HepG2 (cell line): ENCODE measurements at regions not wholly inside any gene's neighbourhood (a gene's known extent, or its start where the extent isn't known, plus 50 kb on each side); places are given as distances from the start of the nearest gene placed in this dataset.

Source experiments
- ATAC-seq: fragments of 200-7000 bp; cut with Tn5 transposase; 3 replicates; pipeline ENCODE4 v1.9.1; 2020; ENCODE audit warnings: mild to moderate bottlenecking, moderate library complexity
- BruUV-seq: library from RNA; stranded (reverse); fragments of 400-500 nt; replicated peaks from 2 replicates; lab custom pipeline; 2021; lab: Mats Ljungman, UMichigan
- CTCF ChIA-PET: fragments of 300-600 bp; formaldehyde crosslinking; extraction: SDS; loops from one replicate; lab custom pipeline; 2021; ENCODE audit warnings: low total read pairs, inconsistent platforms, low intra/inter-chr PET ratio; lab: Yijun Ruan, JAX
- POLR2A ChIA-PET: fragments of 350-600 bp; sonication (Branson Sonifier 250); formaldehyde crosslinking; loops from one replicate; lab custom pipeline; 2020; ENCODE audit warnings: antibody characterized with exemption, inconsistent platforms; lab: Yijun Ruan, JAX
- DNase-seq: peaks from one replicate; pipeline ENCODE4 v3.0.0-alpha.2; 2015; ENCODE audit warnings: low spot score
- FAIRE-seq: peaks from 3 replicates; lab custom pipeline; 2011; peaks lifted over from hg19 to GRCh38; lab: Jason Lieb, UNC
- H2AFZ ChIP-seq: one replicate; pipeline ENCODE4 v1.6.1; 2011; ENCODE audit warnings: low read length, inconsistent platforms
- H3K27ac ChIP-seq: fragments of 300-600 bp; 3 replicates; pipeline ENCODE4 v1.8.0; 2011; ENCODE audit warnings: mixed run types, mild to moderate bottlenecking, mixed read lengths, low read length, inconsistent platforms; ENCODE audit not compliant: insufficient read depth; ENCODE audit errors: extremely low read length
- H3K27me3 ChIP-seq, 2 experiments: fragments of 200-600 bp in 1 of 2; 2 replicates in 1 of 2; 3 replicates in 1 of 2; pipeline versions ENCODE4 v1.6.0 to v1.8.0; 2011; ENCODE audit warnings: low read length in 2 of 2, mild to moderate bottlenecking in 2 of 2, moderate library complexity in 2 of 2, inconsistent platforms in 1 of 2; ENCODE audit not compliant: insufficient read depth in 2 of 2, control insufficient read depth in 1 of 2
- H3K36me3 ChIP-seq, 2 experiments: fragments of 200-600 bp in 1 of 2; replicated peaks in 1 of 2; 2 replicates in 1 of 2; 3 replicates in 1 of 2; pipeline versions ENCODE4 v1.5.1 to v1.8.0; 2011; ENCODE audit warnings: low read length in 2 of 2, inconsistent platforms in 1 of 2; ENCODE audit not compliant: insufficient read depth in 2 of 2, control insufficient read depth in 1 of 2
- H3K4me1 ChIP-seq: 2 replicates; pipeline ENCODE4 v1.5.1; 2012; ENCODE audit warnings: low read length, inconsistent platforms; ENCODE audit not compliant: insufficient read depth
- H3K4me2 ChIP-seq: 2 replicates; pipeline ENCODE4 v1.6.0; 2011; ENCODE audit warnings: low read depth, low read length, inconsistent platforms
- H3K4me3 ChIP-seq, 3 experiments: fragments of 200-600 bp in 1 of 3; sonication (generic), shearing (Covaris generic) in 1 of 3; replicated peaks in 1 of 3; 2 replicates each; pipeline ENCODE4 v1.5.1; 2011 to 2016; ENCODE audit warnings: low read length in 3 of 3, inconsistent platforms in 2 of 3, low read depth in 2 of 3, mild to moderate bottlenecking in 2 of 3, control low read depth in 1 of 3, mixed read lengths in 1 of 3; ENCODE audit not compliant: insufficient read depth in 1 of 3
- H3K79me2 ChIP-seq: one replicate; pipeline ENCODE4 v1.6.1; 2011; ENCODE audit warnings: low read length, inconsistent platforms; ENCODE audit not compliant: insufficient read depth
- H3K9ac ChIP-seq: 2 replicates; pipeline ENCODE4 v1.6.0; 2011; ENCODE audit warnings: mild to moderate bottlenecking, low read depth, low read length, inconsistent platforms; ENCODE audit not compliant: insufficient read depth
- H3K9me3 ChIP-seq: 2 replicates; pipeline ENCODE4 v1.5.1; 2012; ENCODE audit warnings: mild to moderate bottlenecking, low read length
- H4K20me1 ChIP-seq: 2 replicates; pipeline ENCODE4 v1.6.0; 2011; ENCODE audit warnings: inconsistent platforms, mild to moderate bottlenecking, low read length, moderate library complexity; ENCODE audit not compliant: insufficient read depth
- BRD4 ChIP-seq: sonication (generic); formaldehyde crosslinking; IDR thresholded peaks from 2 replicates; pipeline ENCODE4 v1.4.0; 2020; ENCODE audit warnings: missing genetic modification reagents
- EEA1 ChIP-seq: sonication (generic); formaldehyde crosslinking; IDR thresholded peaks from 2 replicates; pipeline ENCODE4 v1.5.1; 2020; ENCODE audit warnings: mild to moderate bottlenecking, missing genetic modification reagents, borderline replicate concordance
- ELK4 ChIP-seq: sonication (generic); formaldehyde crosslinking; IDR thresholded peaks from 2 replicates; pipeline ENCODE4 v1.9.0; 2021; ENCODE audit warnings: missing genetic modification reagents, borderline replicate concordance
- FOSL1 ChIP-seq: sonication (generic); formaldehyde crosslinking; IDR thresholded peaks from 2 replicates; pipeline ENCODE4 v1.9.0; 2021; ENCODE audit warnings: missing genetic modification reagents, borderline replicate concordance
- HOXA3 ChIP-seq: sonication (generic); formaldehyde crosslinking; IDR thresholded peaks from 2 replicates; pipeline ENCODE4 v1.5.0; 2020; ENCODE audit warnings: missing genetic modification reagents
- KDM3A ChIP-seq: IDR thresholded peaks from 2 replicates; pipeline ENCODE4 v1.6.1; 2018; ENCODE audit warnings: low read depth, missing compliant biosample characterization
- MAFG ChIP-seq: sonication (generic); formaldehyde crosslinking; IDR thresholded peaks from 2 replicates; pipeline ENCODE4 v1.5.1; 2020; ENCODE audit warnings: mild to moderate bottlenecking, missing genetic modification reagents
- MED1 ChIP-seq: sonication (generic); formaldehyde crosslinking; IDR thresholded peaks from 2 replicates; pipeline ENCODE4 v1.4.0; 2020; ENCODE audit warnings: missing genetic modification reagents
- NCOA5 ChIP-seq: sonication (generic); formaldehyde crosslinking; IDR thresholded peaks from 2 replicates; pipeline ENCODE4 v1.4.0; 2020; ENCODE audit warnings: missing genetic modification reagents
- TCF7 ChIP-seq: sonication (generic); IDR thresholded peaks from 2 replicates; pipeline ENCODE4 v1.6.1; 2016; ENCODE audit warnings: antibody characterized with exemption, low read depth
- ZNF136 ChIP-seq: sonication (generic); formaldehyde crosslinking; IDR thresholded peaks from 2 replicates; pipeline ENCODE4 v1.8.1; 2022; ENCODE audit warnings: low read depth, mild to moderate bottlenecking, moderate library complexity, missing genetic modification reagents
- ZNF18 ChIP-seq: sonication (generic); formaldehyde crosslinking; IDR thresholded peaks from 2 replicates; pipeline ENCODE4 v1.8.0; 2022; ENCODE audit warnings: mild to moderate bottlenecking, missing genetic modification reagents; ENCODE audit not compliant: insufficient replicate concordance
- ZNF292 ChIP-seq: sonication (generic); formaldehyde crosslinking; IDR thresholded peaks from 2 replicates; pipeline ENCODE4 v1.8.1; 2022; ENCODE audit warnings: mild to moderate bottlenecking, low read depth, missing genetic modification reagents, borderline replicate concordance
- ZNF343 ChIP-seq: sonication (generic); formaldehyde crosslinking; IDR thresholded peaks from 2 replicates; pipeline ENCODE4 v1.4.0; 2020; ENCODE audit warnings: mild to moderate bottlenecking, missing genetic modification reagents
- ZNF768 ChIP-seq: sonication (generic); formaldehyde crosslinking; IDR thresholded peaks from 2 replicates; pipeline ENCODE4 v1.4.0; 2020; ENCODE audit warnings: missing genetic modification reagents
- ZNF792 ChIP-seq: IDR thresholded peaks from 2 replicates; pipeline ENCODE4 v1.6.1; 2016
- WGBS: methylation state at CpG from one replicate; pipeline ENCODE4 v1.1.6; 2017; ENCODE audit warnings: low lambda C conversion rate; 5-methylcytosine and 5-hydroxymethylcytosine counted together
- in situ Hi-C: cut with HindIII; loops from 2 replicates; pipeline ENCODE4 v1.10.0; 2017; ENCODE audit warnings: low pct_unique_long_range_greater_than_20kb; ENCODE audit not compliant: extremely low pct_ligation_motif_present
- intact Hi-C: fragments of 100-400 bp; cut with micrococcal nuclease; formaldehyde crosslinking; loops from one replicate; pipeline ENCODE4 v1.10.0; 2022; ENCODE audit not compliant: unreplicated experiment

- H3K27me3 ChIP-seq = peaks cover 2 to 8% of the 10 kb centered on the region in 2 experiments; a peak in 4 of 5 replicates
- no peaks in the 10 kb centered on the region for H3K79me2 ChIP-seq
- POLR2A ChIA-PET = no interaction called here
- no peak overlapping the region for H3K4me3 ChIP-seq
- FAIRE-seq (no peak), DNase-seq (no peak), ATAC-seq (no peak)
- TF ChIP-seq MAFG (CRISPR knock-in tag) (no peak), MED1 (no peak), BRD4 (no peak), ZNF18 (CRISPR knock-in tag) (no peak), TCF7 (no peak), EEA1 (CRISPR knock-in tag) (no peak), ZNF136 (CRISPR knock-in tag) (no peak), ZNF792 (CRISPR knock-in tag) (no peak), NCOA5 (CRISPR knock-in tag) (no peak), ELK4 (CRISPR knock-in tag) (no peak), HOXA3 (CRISPR knock-in tag) (no peak), FOSL1 (no peak), KDM3A (CRISPR knock-in tag) (no peak), ZNF768 (CRISPR knock-in tag) (no peak), ZNF292 (CRISPR knock-in tag) (no peak), ZNF343 (no peak)
- H3K9me3 ChIP-seq = no peaks in the 10 kb centered on the region
- intact Hi-C loops (no loop called here), in situ Hi-C loops (no loop called here)
- no peaks in the 10 kb centered on the region for H3K4me1 ChIP-seq
- no peak overlapping the region for H3K4me2 ChIP-seq
- 7% methylated on average over 4 of the region's 4 CpGs for whole genome bisulfite sequencing
- H3K27ac ChIP-seq = no peak overlapping the region
- H3K36me3 ChIP-seq = no peaks in the 10 kb centered on the region
- no peaks in the 10 kb centered on the region for H4K20me1 ChIP-seq
- no peak overlapping the region for H3K9ac ChIP-seq
- CTCF ChIA-PET = no interaction called here
- no TSS peak for BruUV-seq
- no peak overlapping the region for H2AFZ ChIP-seq
Observed at GRCh38 chr1:87178441-87178840, 150.2 kb upstream of the LMO4 start.
